Endothelial cell of umbilical vein (primary cell): ENCODE measurements at regions not wholly inside any gene's neighbourhood (a gene's known extent, or its start where the extent isn't known, plus 50 kb on each side); places are given as distances from the start of the nearest gene placed in this dataset.

ENCODE experiments used
- JUN ChIP-seq: IDR thresholded peaks from 2 replicates; pipeline ENCODE4 v1.6.1; 2011; ENCODE audit warnings: borderline replicate concordance, low read depth; ENCODE audit not compliant: insufficient read length, insufficient read depth
- POLR2A ChIP-seq: IDR thresholded peaks from 2 replicates; pipeline ENCODE4 v1.6.1; 2012; ENCODE audit warnings: low read depth, mild to moderate bottlenecking, control low read depth, low read length

DNA sequence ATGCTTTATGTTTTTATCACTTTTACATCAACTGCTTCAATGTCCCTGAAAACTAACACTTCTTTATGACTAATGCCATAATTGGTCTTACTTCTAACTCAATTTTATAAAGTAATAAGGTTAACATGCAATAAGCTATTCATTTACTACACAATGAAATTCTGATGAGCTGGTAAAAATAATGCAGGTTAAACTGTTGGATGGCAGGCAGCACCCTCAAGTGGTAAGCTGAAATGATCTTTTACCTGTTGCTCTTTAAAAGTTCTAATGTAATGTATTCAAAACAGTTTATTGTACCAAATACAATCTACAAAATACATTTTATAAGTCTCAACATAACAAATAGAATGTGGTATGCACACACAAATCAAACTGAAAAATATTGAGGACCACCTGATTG is 1280.3 kb downstream of the CDH8 start:
- TF ChIP-seq POLR2A (no peak), JUN (no peak)
